ENCODE measurements at regions not wholly inside any gene's neighbourhood (a gene's known extent, or its start where the extent isn't known, plus 50 kb on each side); places are given as distances from the start of the nearest gene placed in this dataset.

DNA sequence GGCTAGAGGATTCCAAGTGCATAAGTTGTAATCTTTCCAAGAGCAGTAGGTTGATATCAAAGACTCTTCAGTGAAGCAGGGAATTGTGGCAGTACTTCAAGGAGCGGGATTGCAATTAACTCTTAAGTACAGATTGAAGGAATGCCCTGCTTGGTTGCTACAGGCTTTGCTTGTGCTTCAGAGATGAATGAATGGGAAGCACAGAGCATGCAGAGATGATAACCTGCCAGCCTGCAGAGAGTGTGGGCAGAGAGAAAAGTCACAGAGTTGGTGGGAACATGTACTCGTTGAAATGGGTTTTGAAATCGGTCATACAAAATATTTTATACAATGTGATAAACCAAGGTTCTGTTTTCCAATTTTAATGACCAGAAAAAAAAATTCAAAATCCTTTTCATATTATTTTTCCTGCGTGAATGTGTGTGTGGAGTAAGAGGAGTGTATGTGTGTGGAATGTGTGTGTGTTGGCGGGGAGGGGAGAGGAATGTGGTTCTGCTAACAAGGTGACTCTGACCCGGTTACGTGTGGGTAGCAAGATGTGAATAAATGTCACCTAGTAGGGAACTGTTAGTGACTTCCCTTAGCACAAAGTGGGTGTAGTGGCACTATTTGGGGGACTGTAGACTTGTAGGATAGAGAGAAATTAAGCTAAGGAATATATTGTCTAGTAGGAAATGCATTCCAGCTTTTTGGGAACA lies 697.8 kb downstream of the GATA3 start:
- TF ChIP-seq, protein P1, sequence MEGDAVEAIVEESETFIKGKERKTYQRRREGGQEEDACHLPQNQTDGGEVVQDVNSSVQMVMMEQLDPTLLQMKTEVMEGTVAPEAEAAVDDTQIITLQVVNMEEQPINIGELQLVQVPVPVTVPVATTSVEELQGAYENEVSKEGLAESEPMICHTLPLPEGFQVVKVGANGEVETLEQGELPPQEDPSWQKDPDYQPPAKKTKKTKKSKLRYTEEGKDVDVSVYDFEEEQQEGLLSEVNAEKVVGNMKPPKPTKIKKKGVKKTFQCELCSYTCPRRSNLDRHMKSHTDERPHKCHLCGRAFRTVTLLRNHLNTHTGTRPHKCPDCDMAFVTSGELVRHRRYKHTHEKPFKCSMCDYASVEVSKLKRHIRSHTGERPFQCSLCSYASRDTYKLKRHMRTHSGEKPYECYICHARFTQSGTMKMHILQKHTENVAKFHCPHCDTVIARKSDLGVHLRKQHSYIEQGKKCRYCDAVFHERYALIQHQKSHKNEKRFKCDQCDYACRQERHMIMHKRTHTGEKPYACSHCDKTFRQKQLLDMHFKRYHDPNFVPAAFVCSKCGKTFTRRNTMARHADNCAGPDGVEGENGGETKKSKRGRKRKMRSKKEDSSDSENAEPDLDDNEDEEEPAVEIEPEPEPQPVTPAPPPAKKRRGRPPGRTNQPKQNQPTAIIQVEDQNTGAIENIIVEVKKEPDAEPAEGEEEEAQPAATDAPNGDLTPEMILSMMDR (IDR thresholded peaks at IDR 0.05), result no peak
- TF ChIP-seq POLR2A (IDR thresholded peaks at IDR 0.05), result no peak

Data from esophagus squamous epithelium (tissue), 4 donors.